Endothelial cell of umbilical vein (primary cell): ENCODE measurements at regions not wholly inside any gene's neighbourhood (a gene's known extent, or its start where the extent isn't known, plus 50 kb on each side); places are given as distances from the start of the nearest gene placed in this dataset.

Experiments used
- BruUV-seq: library from RNA; stranded (reverse); fragments of 400-500 nt; replicated peaks from 2 replicates; lab custom pipeline; 2021; lab: Mats Ljungman, UMichigan
- CTCF ChIA-PET: fragments of 300-600, 350-600 bp; sonication (Branson Sonifier 250); formaldehyde crosslinking; loops from one replicate; lab custom pipeline; 2021; ENCODE audit warnings: antibody characterized with exemption, inconsistent platforms; lab: Charles Lee
- POLR2A ChIA-PET: fragments of 300-600, 350-600 bp; sonication (Branson Sonifier 250); formaldehyde crosslinking; loops from one replicate; lab custom pipeline; 2021; ENCODE audit warnings: antibody characterized with exemption, inconsistent platforms; lab: Charles Lee
- DNase-seq: peaks from one replicate; pipeline ENCODE4 v3.0.0-alpha.2; 2011; ENCODE audit warnings: low read depth, low spot score
- FAIRE-seq: peaks from 2 replicates; lab custom pipeline; 2011; peaks lifted over from hg19 to GRCh38; lab: Jason Lieb, UNC
- H2AFZ ChIP-seq: 2 replicates; pipeline ENCODE4 v1.6.0; 2012; ENCODE audit warnings: low read depth, low read length, control low read depth, inconsistent platforms
- H3K27ac ChIP-seq: 2 replicates; pipeline ENCODE4 v1.5.1; 2011; ENCODE audit warnings: low read depth, mild to moderate bottlenecking, control low read depth, low read length, moderate library complexity; ENCODE audit not compliant: insufficient read depth
- H3K27me3 ChIP-seq, 2 experiments: 2 replicates each; pipeline versions ENCODE4 v1.6.0 to v1.6.1; 2011; ENCODE audit warnings: low read length in 2 of 2, mixed read lengths in 1 of 2; ENCODE audit not compliant: control insufficient read depth in 2 of 2, insufficient read depth in 2 of 2
- H3K36me3 ChIP-seq, 2 experiments: 2 replicates in 1 of 2; 3 replicates in 1 of 2; pipeline ENCODE4 v1.5.1; 2011; ENCODE audit warnings: low read length in 2 of 2, mild to moderate bottlenecking in 1 of 2, moderate library complexity in 1 of 2; ENCODE audit not compliant: control insufficient read depth in 2 of 2, insufficient read depth in 2 of 2; ENCODE audit errors: extremely low read depth in 1 of 2
- H3K4me1 ChIP-seq: 3 replicates; pipeline ENCODE4 v1.5.1; 2011; ENCODE audit warnings: mild to moderate bottlenecking, low read length; ENCODE audit not compliant: control insufficient read depth, insufficient read depth; ENCODE audit errors: extremely low read depth
- H3K4me2 ChIP-seq: 2 replicates; pipeline ENCODE4 v1.6.1; 2011; ENCODE audit warnings: low read length, control low read depth, mixed read lengths; ENCODE audit not compliant: insufficient read depth
- H3K4me3 ChIP-seq, 3 experiments: fragments of 200-600 bp in 1 of 3; sonication (generic), shearing (Covaris generic) in 1 of 3; replicated peaks in 1 of 3; 2 replicates each; pipeline ENCODE4 v1.5.1; 2011 to 2016; ENCODE audit warnings: control low read depth in 3 of 3, low read length in 3 of 3, mild to moderate bottlenecking in 2 of 3, inconsistent platforms in 1 of 3, low read depth in 1 of 3, moderate library complexity in 1 of 3; ENCODE audit not compliant: insufficient read depth in 1 of 3
- H3K79me2 ChIP-seq: 2 replicates; pipeline ENCODE4 v1.6.0; 2012; ENCODE audit warnings: low read length, inconsistent platforms; ENCODE audit not compliant: control insufficient read depth, insufficient read depth
- H3K9ac ChIP-seq: replicated peaks from 2 replicates; pipeline ENCODE3; 2011; ENCODE audit warnings: low read length, control low read depth; ENCODE audit not compliant: insufficient read depth; ENCODE audit errors: extremely low read depth
- H3K9me1 ChIP-seq: replicated peaks from 3 replicates; pipeline ENCODE4 v1.6.0; 2011; ENCODE audit warnings: mild to moderate bottlenecking, low read length; ENCODE audit not compliant: control insufficient read depth, insufficient read depth; ENCODE audit errors: extremely low read depth
- H3K9me3 ChIP-seq: replicated peaks from 2 replicates; pipeline ENCODE4 v1.5.1; 2012; ENCODE audit warnings: low read length, inconsistent platforms; ENCODE audit not compliant: control insufficient read depth, insufficient read depth
- H4K20me1 ChIP-seq: replicated peaks from 2 replicates; pipeline ENCODE3; 2011; ENCODE audit warnings: mild to moderate bottlenecking, low read length; ENCODE audit not compliant: control insufficient read depth, insufficient read depth; ENCODE audit errors: extremely low read depth
- EZH2 ChIP-seq: IDR thresholded peaks from 2 replicates; pipeline ENCODE4 v1.6.1; 2012; ENCODE audit warnings: borderline replicate concordance, low read depth, mild to moderate bottlenecking, moderate library complexity, low read length, inconsistent platforms; ENCODE audit not compliant: severe bottlenecking
- FOS ChIP-seq: IDR thresholded peaks from 2 replicates; pipeline ENCODE4 v1.6.1; 2011; ENCODE audit warnings: mild to moderate bottlenecking, low read length, moderate library complexity, borderline replicate concordance; ENCODE audit not compliant: insufficient read depth
- GATA2 ChIP-seq: IDR thresholded peaks from 2 replicates; pipeline ENCODE4 v1.7.0; 2011; ENCODE audit warnings: low read depth, mild to moderate bottlenecking, moderate library complexity, mixed read lengths, low read length; ENCODE audit not compliant: insufficient read length, insufficient read depth
- JUN ChIP-seq: IDR thresholded peaks from 2 replicates; pipeline ENCODE4 v1.6.1; 2011; ENCODE audit warnings: borderline replicate concordance, low read depth; ENCODE audit not compliant: insufficient read length, insufficient read depth
- MYC ChIP-seq: IDR thresholded peaks from one replicate; pipeline ENCODE4 v1.6.1; 2011; ENCODE audit warnings: mild to moderate bottlenecking, low read depth, low read length
- POLR2A ChIP-seq: IDR thresholded peaks from 2 replicates; pipeline ENCODE4 v1.6.1; 2012; ENCODE audit warnings: low read depth, mild to moderate bottlenecking, control low read depth, low read length
- POLR2AphosphoS5 ChIP-seq: IDR thresholded peaks from 2 replicates; pipeline ENCODE4 v1.6.1; 2012; ENCODE audit warnings: low read depth, mild to moderate bottlenecking, control low read depth, low read length, moderate library complexity; ENCODE audit not compliant: insufficient read depth
- dilution Hi-C: fragments of 300-500 bp; cut with MboI; formaldehyde crosslinking; loops from one replicate; pipeline ENCODE4 v1.15.0; 2019; ENCODE audit warnings: low sequenced_read_pairs; ENCODE audit not compliant: extremely low pct_ligation_motif_present
- intact Hi-C: fragments of 100-400 bp; cut with micrococcal nuclease; formaldehyde crosslinking; loops from one replicate; pipeline ENCODE4 v1.10.0; 2022
- TF ChIP-seq, protein P1 (sequence below), 2 donors: IDR thresholded peaks; 1 replicate in 1 of 2; 2 replicates in 1 of 2; pipeline ENCODE4 v1.5.1; 2011; ENCODE audit warnings: low read length in 2 of 2, mild to moderate bottlenecking in 2 of 2, moderate library complexity in 2 of 2, control low read depth in 1 of 2, inconsistent platforms in 1 of 2, low read depth in 1 of 2; ENCODE audit not compliant: insufficient read depth in 1 of 2; ENCODE audit errors: extremely low read depth in 1 of 2
- TF ChIP-seq, protein P2 (sequence below): IDR thresholded peaks from 2 replicates; pipeline ENCODE4 v1.6.1; 2011; ENCODE audit not compliant: insufficient read depth, insufficient read length

DNA sequence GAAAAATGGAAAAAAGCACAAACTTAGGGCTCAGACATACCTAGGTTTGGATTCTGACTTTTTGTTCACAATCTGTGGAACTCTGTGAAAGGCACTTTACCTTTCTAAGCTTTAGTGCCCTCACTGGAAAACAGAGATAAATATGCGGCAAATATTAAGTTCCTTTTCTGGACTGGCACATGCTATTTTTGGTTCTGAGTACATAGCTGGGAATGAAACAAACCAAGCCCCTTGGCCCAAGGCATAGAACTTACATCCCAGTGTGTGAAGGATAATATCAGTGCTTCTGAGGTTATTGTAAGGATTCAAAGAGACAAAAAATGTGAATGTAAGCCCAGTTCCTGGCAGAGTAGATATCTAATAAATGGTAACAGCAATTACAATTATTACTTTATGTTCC, 227.5 kb downstream of the ADAMTS15 start:
- Histone ChIP-seq H3K9me3 (no peaks in the 10 kb centered on the region), H2AFZ (no peak overlapping the region), H3K9ac (no peak overlapping the region), H3K9me1 (no peaks in the 10 kb centered on the region), H3K4me3 (no peak overlapping the region), H3K4me2 (no peak overlapping the region), H4K20me1 (no peaks in the 10 kb centered on the region), H3K27ac (no peak overlapping the region), H3K36me3 (no peaks in the 10 kb centered on the region), H3K27me3 (no peaks in the 10 kb centered on the region), H3K4me1 (no peaks in the 10 kb centered on the region), H3K79me2 (no peaks in the 10 kb centered on the region)
- ChIA-PET POLR2A (no interaction called here), CTCF (interaction anchor here (1.5 kb wide), 1 partner anchor 151 kb away, joined by 4 read pairs; no protein-coding TSS in a partner anchor)
- dilution Hi-C loops (no loop called here), intact Hi-C loops (no loop called here)
- TF ChIP-seq, protein P1, sequence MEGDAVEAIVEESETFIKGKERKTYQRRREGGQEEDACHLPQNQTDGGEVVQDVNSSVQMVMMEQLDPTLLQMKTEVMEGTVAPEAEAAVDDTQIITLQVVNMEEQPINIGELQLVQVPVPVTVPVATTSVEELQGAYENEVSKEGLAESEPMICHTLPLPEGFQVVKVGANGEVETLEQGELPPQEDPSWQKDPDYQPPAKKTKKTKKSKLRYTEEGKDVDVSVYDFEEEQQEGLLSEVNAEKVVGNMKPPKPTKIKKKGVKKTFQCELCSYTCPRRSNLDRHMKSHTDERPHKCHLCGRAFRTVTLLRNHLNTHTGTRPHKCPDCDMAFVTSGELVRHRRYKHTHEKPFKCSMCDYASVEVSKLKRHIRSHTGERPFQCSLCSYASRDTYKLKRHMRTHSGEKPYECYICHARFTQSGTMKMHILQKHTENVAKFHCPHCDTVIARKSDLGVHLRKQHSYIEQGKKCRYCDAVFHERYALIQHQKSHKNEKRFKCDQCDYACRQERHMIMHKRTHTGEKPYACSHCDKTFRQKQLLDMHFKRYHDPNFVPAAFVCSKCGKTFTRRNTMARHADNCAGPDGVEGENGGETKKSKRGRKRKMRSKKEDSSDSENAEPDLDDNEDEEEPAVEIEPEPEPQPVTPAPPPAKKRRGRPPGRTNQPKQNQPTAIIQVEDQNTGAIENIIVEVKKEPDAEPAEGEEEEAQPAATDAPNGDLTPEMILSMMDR (IDR thresholded peaks at IDR 0.05; ENCODE audit: extremely low read depth in 1 of 2, insufficient read depth in 1 of 2, low read depth in 1 of 2, low read length in 2 of 2): no peak
- TF ChIP-seq POLR2AphosphoS5 (no peak), POLR2A (no peak), EZH2 (no peak), MYC (no peak), JUN (no peak), GATA2 (no peak), FOS (no peak)
- TF ChIP-seq, protein P2, sequence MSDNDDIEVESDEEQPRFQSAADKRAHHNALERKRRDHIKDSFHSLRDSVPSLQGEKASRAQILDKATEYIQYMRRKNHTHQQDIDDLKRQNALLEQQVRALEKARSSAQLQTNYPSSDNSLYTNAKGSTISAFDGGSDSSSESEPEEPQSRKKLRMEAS: no peak
- DNase-seq (no peak), FAIRE-seq (no peak)
- BruUV-seq: no TSS peak
